Ramos (cell line): ENCODE measurements at regions not wholly inside any gene's neighbourhood (a gene's known extent, or its start where the extent isn't known, plus 50 kb on each side); places are given as distances from the start of the nearest gene placed in this dataset.

ENCODE experiments used
- in situ Hi-C: fragments of 300-500 bp; cut with MboI; formaldehyde crosslinking; loops from one replicate; pipeline ENCODE4 v1.14.3; 2022; ENCODE audit warnings: low sequenced_read_pairs; ENCODE audit not compliant: unreplicated experiment

DNA sequence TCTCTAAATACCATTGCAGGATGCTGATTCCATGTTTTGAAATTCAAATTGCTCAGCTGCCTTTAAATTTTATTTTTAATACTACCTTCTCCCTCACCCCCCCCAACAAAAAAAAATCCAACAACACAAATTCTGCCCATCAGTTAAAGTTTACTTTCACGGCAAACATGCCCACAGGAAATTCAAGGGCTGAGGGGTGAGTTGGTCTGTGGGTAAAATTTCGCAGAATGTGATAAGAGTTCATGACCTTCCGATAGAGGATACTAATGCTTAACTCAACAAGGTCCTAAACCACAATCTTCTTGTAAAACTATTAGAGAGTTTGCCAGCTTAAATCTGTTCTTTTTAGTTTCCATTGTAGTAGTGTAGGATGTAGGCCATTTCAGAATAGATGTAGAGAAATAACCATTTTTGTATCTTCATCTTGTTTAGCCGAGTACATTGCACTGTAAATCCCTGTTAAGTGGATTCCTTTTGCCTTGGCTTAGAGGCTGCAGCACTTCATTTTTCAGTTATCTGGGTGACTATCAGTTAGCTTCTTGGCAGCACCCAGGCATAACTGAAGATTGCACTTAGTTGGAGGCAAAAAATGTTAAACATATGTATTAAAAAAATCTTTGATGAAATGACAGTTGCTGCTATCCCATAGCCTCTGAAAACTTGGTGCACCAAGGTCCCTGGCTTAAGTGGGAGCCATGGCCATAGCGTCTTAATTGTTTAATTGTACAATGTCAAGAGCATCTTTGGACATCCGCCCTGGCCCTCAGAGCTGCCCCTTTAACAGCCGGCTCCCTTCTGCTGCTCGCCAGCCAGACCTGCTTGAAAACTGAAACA, 232.3 kb downstream of the HAUS1 start:
- in situ Hi-C loops: no loop called here

DNA sequence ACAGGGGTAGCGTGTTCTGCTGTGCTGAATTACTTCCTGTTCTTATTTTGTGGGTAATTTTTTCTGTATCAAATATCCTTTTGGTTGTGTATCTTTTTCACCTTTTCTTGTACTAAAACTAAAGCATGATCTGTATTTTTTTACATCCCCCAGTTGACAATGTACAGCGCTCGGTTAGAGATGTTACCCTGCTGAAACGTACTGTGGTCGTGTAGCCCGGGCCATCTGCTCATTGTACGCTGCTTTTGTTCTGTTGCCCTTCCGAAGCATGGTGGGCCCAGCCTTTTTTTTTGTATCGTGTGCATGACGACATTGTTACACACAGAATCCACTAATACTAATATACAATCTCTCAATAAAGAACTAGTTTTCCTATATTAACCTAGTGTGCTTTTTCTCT, 233.1 kb downstream of the HAUS1 start:
- in situ Hi-C loops: no loop called here

DNA sequence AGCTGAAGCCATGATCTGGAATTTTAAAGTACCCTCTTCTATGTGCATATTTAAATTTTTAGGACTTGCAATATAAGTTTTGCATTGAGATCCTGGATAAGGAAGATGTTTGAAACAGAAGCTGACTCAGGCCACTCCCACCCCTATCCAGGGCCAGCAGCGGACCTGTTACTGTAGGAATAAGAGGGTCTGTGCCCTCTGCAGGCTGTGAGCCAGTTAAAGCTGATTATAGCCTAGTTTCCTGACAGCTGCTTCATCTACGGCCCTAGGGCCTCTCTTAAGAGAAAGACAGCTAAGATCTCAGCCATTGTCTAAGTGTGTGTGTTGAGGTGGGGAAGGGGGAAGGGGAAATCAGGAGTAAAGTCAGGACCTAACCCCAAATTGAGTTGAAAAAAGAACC, 234.0 kb downstream of the HAUS1 start:
- in situ Hi-C loops: no loop called here

DNA sequence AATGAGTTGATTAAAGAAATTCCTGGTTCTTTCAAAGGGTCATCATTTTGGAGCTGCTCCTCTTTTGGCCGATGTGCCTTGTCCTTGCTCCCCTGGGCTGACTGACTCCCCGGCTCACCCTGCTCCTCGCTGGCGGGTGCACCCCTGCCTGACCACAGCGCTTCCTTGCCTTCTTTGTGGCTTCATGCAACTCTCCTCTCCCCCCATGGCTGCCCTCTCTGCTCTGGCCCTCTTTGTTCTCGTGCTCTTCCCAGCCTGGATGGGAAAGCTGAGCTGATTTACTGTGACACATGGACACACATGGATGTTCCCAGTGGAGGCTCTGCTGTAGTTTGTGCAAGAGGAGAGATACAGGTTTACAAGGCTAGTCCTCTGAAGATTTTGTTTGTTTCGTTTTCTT, 234.6 kb downstream of the HAUS1 start:
- in situ Hi-C loops: no loop called here

DNA sequence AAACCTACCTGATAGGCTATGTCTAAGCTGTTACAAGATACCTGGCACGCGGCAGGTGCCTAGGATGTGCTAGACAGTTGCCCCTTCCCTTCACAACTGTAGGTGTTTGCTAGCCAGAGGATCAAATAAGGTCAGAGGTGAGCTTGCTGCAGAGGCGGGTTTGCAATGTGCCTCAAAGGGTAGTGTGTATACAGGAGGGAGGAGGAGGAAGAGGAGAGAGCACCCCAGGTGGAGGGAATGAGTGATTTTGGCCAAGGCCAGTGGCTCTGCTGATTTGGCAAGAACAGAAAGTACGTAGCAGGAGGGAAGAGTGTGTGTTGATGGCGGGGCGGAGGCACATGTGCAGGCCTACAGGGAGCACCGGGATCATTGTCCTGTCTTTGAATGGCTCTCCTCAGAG, 236.5 kb downstream of the HAUS1 start:
- in situ Hi-C loops: no loop called here

DNA sequence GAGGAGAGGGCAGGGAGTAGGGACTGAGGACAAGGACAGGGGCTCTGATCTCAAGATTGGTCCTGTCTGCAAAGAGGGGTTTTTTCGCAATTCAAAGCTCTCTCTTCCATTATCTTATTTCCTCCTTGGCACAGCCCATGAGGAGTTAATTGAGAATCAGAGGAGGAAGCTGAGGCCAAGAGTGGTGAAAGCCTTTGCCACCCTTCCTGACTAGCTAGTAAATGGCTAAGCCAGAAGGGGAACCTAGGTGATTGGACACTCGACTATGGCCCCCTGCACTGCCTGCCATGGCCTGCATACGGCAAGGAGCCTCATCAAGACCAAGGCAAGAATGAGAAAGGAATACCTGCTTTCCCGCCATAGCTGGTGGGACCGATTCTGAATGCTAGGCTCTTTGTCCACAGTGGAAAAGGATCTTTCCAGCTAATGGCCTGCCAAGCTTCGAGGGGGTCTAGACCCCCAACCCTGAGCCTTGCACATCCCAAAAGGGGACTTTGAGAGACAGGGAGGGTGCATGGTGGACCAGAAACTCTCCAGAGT, 237.9 kb downstream of the HAUS1 start:
- in situ Hi-C loops: no loop called here

DNA sequence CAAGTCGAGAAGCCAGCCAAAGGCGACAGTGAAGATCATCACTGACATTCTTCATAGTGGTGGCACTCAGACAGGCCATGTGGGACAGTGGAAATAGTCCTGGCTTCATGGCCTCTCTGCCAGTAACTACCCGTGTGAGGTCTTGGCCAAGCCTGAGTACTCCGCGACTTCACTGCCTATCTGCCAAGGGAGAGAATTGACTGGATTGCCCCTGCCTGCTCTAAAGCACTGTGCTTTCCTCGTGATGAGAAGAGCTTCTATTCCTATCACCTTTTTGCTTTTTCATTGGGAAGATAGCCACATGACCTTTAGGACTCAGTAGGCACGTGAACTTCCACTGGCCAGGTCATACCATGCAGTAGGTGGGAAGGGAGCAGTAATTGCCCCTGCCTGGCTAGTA, 239.3 kb downstream of the HAUS1 start:
- in situ Hi-C loops: no loop called here

DNA sequence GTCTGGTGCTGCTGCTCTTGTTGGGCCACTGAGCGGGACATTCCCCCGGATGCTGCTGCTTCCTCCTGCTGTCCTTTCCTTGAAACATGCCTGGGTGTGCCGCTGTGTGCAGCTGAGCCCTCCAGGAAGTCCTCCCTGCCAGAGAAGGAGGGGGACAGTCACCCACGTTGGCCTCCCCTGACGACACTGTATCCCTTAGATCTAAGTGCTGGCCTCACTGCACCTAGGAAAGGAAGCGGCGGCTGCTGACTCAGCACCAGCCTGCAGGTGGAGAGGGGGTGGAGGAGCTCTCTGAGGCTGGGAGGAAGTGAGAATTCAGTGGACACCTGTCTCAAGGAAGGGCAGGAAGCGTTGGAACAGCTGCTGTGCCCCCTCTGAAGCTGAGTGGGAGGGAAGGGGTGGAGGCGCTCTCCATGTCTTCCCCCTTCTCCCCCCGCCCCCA, 239.8 kb downstream of the HAUS1 start:
- in situ Hi-C loops: no loop called here

DNA sequence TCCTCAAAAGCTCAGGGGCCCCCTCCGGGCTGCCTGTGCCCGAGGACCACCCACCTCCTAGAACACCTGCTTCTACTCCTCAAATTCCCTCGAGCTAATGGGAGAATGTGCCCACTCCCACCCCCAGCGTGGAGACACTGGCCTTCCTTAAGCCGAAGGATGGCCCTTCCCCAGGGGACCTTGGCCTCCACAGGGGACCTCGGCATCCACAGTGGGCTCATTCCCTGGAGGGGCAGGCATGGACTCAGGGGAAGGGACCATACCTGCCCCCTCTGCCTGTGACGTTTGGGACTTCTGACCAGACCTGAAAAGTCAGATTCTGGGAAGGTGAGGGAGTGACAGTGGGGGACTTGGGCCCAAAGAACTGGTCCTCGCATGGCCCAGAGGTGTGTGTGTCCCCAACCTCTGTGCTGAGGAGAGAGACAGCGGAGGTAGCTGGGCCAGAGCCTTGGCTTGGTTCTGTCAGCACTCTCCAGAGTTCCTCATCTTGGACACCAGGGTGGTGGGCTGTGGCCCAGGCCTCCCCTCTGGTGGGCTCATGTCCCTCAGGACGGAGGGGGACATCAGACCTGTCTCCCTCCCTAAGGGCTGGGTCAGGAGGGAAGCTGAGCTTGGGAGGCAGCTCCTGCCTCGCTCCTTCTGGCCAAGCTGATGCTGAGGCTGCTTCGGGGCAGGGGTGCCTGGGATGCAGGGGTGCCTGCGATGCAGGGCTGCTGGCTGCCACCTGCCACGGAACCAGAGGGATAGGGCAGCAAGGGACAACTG, 240.4 kb downstream of the HAUS1 start:
- in situ Hi-C loops: no loop called here

DNA sequence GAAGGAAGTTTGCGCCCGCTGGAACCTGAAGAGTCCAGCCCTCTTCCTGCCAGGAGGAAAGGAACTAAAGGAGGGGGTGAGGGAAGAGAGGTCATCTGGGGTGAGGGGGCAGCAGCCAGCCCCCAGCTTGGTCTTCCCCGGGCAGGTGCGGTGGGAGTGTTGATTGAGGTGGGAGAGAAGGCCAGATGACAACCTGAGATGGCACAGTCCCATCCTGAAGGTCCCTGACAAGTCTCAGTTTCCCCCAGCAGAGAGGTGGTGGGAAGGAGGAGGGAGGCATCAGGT, 240.9 kb downstream of the HAUS1 start:
- in situ Hi-C loops: no loop called here

DNA sequence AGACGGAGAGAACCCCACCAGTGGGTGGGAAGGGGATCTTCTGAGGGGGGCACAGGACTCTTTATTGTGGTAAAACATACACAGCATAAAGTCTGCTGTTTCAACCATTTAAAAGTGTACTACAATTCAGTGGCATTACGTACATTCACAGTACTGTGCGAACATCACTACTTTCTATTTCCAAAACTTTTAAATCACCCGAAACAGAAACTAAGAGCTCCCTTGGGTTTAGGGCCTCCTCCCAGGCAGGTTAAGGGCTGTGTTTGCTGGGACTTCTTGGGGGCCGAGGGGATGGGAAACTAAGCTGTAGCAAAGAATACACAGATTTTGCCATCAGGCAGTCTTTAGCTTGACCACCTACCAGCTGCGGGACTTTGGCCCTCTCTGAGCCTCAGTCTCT, 242.0 kb downstream of the HAUS1 start:
- in situ Hi-C loops: no loop called here

DNA sequence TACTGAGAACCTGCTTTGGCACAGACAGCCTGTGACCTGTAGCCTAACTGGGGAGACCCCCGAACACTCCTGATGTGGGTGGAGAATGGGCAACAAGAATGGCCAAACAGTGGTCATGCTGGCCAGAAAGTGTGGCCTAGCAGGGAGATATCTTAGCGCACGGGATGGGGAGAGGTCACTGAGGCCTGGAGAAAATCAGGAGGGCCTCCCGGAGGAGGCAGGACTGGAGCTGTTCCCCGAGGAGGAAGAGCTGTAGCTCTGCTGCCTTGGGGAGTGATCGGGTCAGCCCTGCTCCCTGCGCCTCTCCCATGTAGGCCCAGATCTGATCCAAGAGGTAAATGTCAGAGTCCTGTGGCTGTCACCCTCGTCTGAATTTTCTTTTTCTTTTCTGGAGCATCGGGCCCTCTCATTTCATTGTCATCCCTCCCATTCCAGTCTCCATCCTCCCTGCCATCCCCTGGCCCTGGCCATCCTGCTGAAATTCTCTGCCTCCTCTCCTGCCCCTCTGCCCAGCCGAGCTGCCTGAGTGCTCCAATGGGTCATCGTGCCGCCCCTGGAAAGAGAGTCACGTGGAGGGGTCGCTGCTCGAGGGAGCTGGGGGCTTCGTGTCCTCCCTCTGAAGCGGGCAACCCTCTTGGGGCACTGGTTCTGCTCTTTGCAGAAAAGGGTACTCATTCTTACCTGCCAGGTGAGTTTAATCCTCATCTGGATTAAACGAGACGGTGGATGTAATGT, 242.9 kb downstream of the HAUS1 start:
- in situ Hi-C loops: no loop called here

DNA sequence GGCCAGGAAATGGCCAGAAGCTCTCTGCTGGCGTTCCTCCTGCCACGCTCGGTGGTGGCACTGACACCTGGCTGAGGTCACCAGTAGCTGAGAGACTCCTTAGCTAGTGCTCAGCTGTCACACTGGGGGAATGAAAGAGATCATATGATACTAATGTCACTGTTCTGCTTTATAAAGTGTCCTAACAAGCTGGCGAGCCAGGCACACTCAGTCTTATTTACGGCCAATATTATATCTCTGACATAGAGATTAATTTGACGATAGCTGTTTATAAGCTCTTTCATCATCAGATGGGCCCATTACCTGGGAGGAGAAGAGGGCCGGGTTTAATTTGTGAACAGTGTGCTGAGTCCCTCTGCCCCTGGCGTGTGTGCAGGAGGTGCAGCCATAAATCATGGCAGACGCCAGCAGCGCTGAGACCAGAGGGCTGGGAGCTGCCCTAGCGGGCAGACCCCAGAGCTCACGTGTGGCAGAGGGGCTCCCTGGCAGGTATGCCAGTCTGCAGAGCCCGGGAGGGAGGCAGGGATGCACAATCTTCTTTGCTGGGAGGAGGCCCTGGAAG, 246.5 kb downstream of the HAUS1 start:
- in situ Hi-C loops: no loop called here

DNA sequence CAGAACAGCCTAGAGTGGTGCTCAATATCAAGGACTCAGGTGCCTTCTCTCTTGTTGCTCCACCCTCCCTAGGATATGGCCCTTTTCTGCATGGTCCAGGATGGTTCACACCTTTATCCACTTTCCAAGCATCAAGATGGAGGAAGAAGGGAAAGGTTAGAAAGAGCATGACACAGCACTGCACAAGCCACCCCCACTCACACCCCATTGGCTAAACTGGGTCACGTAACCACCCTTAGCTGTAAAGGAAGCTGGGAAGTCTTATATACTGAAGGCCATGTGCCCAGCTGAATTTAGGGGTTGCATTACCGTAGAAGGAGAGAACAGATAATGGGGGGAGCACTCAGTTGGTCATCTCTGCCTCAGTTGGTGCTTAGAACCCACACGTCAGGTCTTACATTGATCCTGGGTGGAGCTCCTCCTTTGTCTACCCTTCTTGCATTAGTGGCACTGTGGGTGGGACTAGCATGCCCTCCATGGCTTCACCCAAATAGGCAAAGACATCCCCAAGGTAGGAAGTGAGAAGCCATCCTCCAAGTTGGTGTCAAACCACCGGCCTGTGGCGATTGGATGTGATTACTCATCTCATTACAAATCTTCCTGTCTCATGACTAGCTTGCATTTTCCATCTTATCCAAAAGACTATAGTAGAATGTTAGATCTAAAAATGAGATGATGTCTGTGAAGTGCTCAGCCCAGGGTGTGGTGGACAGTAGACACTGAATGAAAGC, 248.5 kb downstream of the HAUS1 start:
- in situ Hi-C loops: no loop called here

DNA sequence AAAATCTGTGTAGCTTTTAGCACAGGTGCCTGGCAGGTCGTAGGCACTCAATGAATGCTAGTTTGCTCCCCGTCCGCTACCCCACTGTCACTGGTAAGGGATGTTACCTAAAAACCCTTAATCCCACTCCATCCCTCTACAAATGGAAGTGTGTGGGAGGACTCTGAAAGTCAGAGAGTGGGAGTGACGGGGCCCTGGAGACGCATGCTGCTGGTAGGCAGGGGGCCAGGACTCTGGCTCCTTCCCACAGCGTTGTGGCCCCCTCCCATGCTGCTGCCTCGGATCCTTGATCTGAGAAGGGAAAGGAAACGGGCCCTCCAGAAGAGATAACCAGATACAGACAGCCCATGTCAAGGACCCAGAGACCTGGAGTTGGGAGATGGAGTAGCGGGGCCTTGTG, 249.3 kb downstream of the HAUS1 start:
- in situ Hi-C loops: no loop called here

DNA sequence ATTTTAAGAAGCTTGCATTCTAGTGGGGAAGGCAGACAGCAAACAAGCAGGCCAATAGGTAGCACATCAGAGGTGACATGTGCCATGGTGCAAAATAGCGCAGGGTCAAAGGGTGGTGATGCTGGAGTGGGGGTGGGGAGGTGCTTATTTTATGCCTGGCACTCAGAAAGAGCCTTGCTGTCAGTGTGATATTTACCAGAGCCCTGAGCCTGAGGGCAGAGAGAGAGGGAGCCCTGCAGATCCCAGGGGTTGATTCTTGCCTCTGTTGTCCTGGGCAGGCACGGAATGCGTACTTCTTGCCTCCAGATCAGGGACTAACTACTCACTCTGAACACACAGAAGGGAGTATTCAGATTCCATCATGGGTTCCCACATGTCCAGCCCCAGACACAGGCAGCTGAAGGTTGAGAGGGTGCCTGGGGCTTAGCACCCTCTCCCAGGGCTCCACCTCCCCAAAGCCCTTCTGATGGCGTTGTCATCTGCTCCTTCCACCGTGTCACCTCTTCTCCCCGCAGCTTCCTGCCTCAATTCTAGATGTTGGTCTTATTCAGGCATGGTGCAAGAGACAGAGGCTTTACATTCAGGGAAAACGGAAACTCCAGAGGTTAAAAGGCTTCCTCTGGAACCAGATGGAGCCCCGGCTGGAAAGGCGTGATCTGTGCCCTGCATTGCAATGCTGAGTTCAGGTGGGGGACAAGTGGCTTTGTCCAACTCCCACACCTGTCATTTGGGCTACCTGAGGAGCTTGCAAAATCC, 252.3 kb downstream of the HAUS1 start:
- in situ Hi-C loops: no loop called here

DNA sequence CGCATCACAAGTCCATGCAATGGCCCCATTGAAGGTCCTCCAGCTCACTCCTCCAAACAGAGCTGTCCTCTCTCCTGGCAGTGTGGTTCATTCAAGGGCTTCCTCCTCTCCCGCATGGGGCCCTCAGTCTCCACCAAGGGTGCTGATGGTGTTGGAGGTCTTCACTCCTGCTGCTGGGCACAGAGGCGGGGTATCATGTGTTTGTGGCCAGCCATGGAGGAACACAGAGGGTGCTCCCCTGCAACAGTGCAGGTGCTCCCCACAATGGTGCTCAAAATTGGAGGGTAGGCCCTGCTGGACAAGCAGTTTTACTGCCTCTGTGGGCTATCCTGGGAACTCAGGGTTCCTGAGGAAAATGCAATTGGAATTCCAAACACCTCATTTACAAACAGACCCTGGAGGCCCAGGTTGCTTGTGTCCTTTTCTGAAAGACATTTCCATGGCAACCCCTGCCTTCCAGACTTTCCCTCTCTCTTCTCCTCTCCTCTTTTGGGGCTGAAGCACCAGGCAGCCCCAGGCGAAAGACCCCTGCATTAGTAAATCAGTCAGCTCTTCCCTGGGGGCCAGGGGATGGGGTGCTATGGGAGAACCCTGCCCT, 256.0 kb downstream of the HAUS1 start:
- in situ Hi-C loops: no loop called here

DNA sequence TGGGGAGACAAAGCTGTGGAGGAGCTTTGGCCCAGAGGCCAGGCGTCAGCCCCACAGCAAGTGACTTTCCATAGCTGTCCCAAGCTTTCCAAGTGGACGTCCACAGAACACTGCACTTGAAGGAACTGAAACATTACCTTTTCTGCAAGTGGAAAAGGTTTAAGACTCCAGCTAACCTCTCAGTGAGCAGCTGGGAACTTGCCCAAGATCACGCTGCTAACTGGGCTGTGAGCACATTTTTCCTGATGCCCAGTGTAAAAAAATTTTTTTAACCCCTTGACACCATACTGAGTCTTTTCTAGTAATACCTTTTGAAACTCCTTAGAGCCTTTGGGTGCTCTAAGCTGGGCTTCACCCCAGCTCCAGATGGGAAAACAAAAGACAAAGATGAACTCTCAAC, 256.7 kb downstream of the HAUS1 start:
- in situ Hi-C loops: no loop called here

DNA sequence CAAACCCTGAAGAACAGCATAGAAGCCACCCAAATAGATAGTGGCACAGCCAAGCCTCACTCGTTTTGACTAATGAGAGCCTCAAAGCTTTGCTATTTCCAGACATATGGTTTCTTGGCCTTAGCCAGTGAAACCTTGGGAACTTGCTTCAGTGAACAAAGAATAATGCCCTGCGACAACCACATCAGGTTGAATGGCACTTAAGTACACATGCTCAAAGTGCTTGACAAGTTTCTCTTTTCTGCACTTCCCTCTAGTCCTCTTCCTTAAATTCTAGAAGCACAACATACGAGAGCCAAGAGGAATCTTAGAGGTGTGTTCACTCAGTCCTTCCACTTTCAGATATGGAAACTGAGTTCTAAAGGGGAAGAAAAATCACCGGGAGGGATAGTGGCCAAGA, 258.3 kb downstream of the HAUS1 start:
- in situ Hi-C loops: no loop called here
